Dedifferentiated amniotic fluid mesenchymal stem cell (primary cell): ENCODE measurements at regions not wholly inside any gene's neighbourhood (a gene's known extent, or its start where the extent isn't known, plus 50 kb on each side); places are given as distances from the start of the nearest gene placed in this dataset.
"Not testable (repeated sequence)": the region's sequence is repeated elsewhere in the genome, so short reads cannot be mapped to it uniquely, and the experiment has no call there.

Source experiments
- DNase-seq: peaks from one replicate; pipeline ENCODE4 v3.0.0-alpha.2; 2016; ENCODE audit errors: extremely low spot score

DNA sequence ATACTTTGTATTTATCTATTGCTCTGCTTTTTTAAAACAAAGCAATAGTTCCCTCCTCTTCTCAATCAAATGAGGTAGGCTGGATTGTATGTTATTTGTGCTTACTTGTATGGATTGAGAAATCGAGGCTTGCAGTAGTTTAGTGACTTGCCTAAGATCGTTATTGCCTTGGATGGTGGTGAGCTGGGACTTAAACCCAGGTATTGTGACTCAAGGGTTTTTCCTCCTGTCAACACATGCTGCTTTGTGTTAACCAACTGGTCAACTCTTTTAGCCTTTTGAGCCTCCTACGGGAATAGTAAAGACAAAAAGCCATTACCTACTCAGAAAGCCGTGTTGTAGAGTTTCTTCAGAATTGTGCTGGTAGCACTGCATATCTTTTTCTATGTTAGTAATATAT, 95.2 kb upstream of the THUMPD2 start:
- no peak for DNase-seq

DNA sequence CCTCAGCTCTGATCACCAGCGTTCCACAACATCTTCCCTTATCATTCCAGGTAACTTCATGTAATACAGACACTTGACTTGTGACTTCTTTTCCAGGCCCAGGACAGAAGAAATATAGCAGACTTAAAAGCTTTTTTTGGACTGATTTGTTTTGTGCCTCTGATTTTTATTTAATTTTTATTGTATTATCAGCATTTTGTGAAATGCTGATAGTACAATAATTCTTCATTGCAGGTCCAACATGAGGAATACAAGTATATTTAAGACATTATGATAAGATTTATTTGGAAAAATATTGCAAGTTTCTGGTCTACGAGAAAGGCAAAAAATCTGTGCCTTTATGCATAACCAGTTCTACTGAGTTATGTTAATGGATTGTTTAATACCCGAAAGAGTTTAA, 94.5 kb upstream of the THUMPD2 start:
- DNase-seq, result no peak

DNA sequence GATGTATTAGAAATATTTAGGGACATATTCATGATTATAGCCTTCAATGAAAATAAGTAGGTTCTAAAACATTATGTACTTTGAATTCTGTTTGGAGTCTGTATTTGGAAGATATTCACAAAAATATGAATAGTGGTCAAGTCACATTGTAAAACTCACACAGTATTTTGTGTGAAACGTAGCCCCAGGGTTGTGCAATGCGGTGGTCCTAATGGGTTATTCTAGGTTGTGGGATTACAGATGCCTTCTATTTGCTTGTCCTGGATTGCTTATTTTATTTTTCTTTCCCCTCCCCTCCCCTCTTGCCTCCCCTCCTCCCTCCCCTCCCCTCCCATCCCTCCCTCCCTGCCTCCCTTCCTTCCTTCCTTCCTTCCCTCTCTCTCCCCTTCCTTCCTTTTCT, 93.7 kb upstream of the THUMPD2 start:
- no peak for DNase-seq

DNA sequence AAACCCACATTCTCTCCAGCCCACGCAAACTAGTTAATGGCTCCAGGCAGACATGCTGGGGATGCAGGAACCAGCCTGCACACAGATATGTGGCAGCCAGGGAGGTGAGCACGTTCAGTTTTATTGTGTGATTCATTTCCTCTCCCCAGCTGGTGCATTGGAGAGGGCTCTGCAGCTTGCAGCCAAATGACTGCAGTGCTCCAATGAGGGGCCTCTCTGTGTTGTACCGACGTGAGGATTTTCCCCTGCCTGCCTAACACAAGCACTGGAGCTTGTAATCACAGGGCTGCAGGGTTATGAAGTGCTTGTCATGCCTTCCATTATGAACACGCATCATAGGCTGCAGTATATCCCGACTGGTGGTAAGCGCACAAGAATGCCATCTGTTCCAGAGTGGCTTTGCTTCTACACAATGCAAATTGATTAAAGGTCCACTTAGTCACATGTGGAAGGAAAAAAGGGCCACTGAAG, 92.3 kb upstream of the THUMPD2 start:
- peak; percentile 60 for DNase-seq

DNA sequence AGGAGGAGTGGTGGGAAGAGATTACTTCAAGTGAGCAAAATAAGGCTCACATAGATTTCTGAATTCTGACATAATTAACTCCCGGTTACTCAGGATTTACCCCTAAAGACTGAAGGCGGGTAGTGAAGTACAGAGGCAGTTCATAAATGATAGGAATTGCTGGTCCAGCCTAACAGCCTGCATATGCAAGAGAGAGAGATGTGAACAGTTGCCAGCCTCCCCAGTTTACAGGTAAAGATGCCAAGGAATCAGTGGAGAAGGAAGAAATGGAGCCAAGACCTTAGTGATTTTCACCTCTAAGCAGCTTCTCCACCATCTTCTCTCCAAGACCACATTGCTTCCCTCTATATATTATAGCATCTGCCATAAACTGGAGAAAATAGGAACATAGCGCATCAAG, 91.8 kb upstream of the THUMPD2 start:
- no peak for DNase-seq

DNA sequence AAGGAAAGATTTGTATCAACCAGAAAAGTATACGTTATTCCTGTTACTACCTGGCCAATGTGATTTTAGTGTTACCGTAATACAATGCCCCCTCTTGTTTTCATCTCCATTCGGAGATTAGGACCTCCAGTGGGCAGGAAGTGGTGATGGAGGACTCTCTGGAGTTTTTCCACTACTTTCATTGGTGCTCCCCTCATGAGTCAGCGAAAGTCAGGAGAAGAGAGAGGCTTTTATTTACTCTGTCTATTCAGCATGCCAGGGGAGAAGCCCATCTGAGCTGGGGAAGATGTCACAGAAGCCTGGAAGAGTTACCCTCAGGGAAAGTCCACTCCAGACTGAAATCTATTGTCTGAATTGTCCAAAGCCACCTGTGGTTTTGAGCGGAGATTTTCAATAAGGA, 88.2 kb upstream of the THUMPD2 start:
- DNase-seq, result no peak

DNA sequence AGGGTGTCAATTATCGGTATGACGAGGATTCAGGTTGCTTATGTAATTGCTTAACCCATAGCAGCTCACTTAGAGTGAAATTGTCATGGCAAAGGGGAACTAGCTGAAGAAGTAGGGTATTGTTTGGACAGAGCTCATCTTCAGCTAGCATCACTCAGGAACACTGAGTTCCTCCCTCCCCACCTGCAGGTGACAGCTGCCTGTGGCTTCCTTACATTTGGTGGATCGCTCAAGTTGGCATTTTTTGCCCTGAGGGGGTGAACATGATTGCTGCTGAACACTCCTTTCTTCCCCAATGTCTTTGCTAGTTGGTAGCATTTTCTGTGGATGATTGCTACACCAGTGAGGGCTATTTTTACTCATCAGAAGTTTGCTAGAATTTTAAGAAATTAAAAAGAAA, 86.7 kb upstream of the THUMPD2 start:
- DNase-seq, result no peak

DNA sequence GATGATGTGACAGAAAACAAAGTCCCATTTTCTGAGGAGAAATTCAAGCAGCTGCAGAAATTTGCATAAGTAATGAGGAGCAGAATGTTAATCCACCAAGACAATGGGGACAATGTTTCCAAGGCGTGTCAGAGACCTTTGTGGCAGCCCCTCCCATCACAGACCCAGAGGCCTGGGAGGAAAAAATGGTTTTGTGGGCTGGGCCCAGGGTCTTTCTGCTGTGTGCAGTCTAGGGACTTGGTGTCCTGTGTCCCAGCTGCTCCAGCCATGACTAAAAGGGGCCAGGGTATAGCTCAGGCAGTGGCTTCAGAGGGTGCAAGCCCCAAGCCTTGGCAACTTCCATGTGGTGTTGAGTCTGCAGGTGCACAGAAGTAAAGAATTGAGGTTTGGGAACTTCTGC, 84.6 kb upstream of the THUMPD2 start:
- not testable (repeated sequence) for DNase-seq

DNA sequence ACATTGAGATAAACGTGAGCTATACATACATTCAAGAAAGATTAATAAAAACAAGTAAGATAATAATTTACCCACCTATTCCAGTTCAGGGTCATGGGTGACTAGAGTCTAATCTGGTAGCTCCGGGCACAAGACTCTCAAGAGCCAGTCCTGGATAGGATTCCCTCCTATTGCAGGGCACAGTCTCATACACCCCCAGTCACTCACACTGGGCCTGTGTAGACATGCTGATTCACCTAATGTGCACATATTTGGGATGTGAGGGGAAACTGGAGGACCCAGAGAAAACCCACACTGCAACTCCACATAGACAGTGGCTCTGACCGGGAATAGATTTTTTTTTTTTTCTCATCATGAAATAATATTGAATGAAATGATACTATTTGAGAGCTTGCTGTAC, 81.5 kb upstream of the THUMPD2 start:
- no peak for DNase-seq

DNA sequence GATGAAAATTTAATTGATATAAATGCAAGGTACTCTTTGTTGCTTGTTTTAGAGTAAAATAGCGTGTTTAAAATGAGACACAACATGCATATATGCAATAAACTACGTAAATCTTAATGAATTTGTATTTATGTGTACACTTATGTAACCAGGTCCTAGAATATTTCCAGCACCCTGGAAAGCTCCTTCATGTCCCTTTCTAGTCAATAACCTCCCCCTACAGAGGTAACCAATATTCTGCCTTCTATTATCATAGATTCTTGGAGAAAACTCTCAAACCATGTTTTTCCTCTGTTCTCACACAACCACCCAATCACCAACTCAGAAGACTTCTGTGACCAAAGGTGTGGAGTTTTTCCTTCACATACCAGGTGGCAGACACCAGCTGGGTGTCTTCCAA, 79.6 kb upstream of the THUMPD2 start:
- no peak for DNase-seq

DNA sequence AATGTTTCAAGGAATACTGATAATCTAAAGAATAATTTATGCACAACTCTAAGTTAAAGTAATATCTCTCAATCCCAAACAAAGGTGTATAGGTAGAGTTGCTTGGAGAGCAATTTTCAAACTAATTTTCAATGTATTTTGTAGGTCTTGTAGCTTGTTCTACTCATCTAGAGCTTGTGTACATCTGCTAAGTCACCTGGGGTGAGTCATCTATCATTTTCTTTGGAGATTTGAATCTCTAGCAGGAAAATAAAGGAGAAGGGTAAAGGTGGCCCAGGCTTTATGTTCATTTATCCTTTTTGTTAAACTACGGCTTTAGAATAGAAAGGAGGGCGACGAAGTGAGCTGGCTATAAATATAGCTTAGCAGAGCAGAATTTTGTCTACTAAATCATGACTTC, 76.8 kb upstream of the THUMPD2 start:
- DNase-seq, result no peak

DNA sequence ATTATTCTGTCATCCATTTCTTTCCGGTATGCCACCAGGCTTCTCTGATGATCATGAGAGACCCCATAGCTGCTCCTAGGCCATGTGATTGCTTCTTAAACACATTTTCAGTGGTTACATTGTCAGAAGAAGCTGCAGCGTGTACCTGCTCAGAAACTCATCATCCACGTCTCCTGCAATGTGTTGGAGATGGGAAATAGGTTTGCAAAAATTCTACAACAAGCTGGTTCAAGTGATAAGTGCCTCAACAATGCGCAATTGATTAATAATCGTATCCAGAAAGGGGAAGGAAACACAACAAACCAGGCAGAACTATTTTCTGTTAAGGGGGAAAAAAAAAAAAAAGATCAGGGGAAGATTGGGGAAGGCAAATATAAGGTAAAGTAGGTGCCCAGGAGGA, 75.7 kb upstream of the THUMPD2 start:
- no peak for DNase-seq

DNA sequence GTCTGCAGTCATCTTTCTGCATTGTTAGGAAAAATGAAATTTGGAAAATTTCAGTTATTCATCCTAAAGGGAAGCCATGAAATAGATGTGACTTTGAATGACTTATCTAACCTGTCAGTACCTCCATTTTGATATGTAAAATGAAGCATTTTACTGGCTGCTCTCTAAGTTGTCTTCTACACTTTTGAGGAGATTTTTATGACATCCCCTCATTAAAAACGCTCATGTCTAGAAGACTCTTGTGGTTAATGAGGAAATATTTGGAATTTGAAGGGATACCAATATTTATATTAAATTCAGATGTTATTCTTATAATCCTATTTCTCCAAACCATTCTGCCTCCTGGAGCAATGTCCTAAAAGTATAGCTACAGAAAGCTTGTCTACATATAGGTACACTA, 73.8 kb upstream of the THUMPD2 start:
- no peak for DNase-seq

DNA sequence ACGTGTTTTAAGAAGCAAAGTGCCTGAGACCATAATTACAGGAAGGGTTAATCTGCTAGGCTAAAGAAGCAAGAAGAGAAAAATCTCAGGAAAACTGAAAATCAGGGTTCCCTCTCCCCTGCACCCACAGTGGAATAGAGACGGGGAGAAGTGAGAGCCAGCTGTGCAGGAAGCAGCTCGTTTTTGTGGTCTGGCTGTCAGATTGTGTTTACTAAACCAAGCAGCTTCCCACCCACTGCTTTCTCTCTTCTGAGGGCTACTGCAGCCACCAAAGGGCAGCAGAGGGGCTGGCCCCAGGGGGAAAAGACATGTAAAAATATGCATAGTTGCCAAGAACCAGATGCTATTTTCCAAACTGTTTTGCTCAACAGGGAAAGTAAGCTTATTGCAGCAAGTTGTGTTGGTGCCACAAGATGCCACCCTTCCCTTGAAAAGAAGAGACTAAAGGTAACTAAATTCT, 72.6 kb upstream of the THUMPD2 start:
- DNase-seq, result no peak

DNA sequence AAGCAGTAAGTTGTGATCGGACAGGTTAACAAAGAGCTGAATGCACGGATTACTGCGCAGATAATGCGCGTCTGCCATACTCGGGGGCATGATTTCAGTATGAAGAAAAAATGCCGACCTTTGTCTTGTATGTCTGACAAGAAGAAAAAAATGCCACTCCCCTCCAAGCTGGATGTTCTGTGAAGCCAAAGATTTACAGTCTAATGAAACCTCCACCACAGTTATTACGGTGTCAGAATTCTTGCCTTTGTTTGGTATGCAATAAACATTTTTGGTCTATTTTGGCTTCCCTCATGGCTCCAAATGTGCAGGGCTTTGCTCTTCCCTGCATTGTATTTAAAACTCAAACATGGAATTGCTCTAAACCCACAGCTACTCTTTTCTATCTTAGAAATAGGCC, 72.2 kb upstream of the THUMPD2 start:
- no peak for DNase-seq

DNA sequence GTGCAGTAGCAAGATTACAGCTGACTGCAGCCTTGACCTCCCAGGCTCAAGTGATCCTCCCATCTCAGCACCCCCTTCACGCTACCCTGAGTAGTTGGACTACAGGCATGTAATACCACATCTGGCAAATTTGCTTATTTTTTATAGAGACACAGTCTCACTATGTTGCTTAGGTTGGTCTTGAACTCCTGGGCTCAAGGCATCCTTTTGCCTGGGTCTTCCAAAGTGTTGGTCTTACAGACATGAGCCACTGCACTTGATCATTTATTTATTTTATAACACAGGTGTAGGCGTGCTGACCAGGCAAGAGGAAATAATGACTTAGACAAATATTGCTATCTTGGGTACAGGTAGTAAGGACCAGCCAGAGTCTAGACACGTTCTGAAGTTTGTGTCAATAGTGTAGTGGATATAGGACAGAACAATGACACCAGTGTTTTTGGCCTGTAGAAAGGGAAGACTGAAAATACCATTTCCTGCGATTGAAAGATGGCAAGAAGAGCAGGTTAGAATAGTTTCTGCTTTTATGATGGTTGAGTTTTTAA, 71.0 kb upstream of the THUMPD2 start:
- DNase-seq, result no peak

DNA sequence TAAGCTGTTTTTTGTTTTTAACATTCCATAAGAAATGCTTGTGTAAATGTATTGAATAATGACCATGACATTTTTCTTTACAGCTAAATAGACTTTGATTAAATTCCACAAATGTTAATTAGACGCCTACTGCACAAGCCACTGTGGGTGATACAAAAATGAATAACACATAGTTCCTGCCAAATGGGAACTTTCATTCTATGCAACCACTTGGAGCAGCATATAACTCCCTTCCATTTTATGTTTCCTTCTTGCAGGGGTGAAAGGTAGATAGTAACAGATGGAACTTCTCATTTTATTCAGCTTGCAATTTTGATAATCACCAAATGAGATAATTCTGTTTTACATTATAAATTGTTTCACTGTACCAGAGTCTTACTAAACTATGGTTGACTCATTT, 70.0 kb upstream of the THUMPD2 start:
- DNase-seq, result no peak

DNA sequence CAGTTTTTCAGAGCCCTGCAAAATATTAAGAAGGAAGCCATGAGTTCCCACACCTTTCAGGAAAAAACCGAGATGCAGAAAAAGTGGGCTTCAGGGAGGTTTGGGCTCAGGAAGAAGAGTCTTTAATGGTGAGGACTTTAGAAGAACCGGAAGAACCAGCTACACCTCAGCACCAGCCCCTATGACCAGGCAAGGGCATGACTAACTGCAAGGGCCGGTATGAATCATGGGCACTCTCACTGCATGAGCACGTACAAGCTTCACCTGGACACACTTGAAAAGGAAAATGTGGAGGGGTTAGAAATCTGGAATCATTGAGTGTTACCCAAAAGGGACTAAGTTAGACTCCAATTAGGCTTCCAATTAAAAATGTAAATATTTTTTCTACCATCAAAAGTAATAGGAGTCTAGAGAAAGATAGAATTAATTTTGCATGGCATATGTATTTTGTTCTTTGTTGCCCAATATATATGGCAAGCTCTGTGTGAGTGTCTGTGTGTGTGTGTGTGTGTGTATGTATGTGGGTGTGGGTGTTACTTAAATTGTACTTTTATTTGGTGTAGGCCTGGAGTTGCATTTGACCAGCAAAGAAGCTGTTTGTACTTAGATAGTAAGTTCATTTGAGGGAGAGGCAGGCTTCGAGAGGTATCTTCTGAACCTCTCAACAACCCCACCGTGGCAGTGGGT, 66.5 kb upstream of the THUMPD2 start:
- no peak for DNase-seq

DNA sequence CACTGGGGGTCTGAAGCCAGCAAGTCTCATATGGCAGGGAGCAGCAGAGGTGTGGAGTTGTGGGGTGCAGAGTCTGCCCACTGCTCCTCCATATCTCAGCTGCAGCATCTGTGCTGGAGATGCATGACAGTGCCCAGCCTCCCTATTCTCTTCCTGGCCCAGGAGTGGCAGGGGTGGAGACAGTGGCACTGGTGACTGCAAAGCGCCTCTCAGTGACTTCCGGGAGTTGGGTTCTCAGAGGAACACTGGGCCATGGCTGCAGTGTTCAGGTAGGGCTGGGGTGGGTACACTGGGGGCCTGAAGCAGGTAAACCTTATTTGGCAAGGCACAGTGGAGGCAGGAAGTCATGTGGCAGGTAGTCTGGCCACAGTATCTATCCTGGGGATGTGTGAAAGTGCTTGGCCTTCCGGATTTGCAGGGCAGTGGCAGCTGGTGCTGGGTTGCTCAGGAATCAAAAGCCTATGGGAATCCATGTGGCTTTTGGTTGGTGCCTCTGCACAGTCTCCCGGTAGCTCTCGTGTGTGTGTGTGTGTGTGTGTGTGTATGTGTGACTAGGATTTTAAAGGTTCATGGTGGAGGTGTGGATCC, 60.3 kb upstream of the THUMPD2 start:
- no peak for DNase-seq

DNA sequence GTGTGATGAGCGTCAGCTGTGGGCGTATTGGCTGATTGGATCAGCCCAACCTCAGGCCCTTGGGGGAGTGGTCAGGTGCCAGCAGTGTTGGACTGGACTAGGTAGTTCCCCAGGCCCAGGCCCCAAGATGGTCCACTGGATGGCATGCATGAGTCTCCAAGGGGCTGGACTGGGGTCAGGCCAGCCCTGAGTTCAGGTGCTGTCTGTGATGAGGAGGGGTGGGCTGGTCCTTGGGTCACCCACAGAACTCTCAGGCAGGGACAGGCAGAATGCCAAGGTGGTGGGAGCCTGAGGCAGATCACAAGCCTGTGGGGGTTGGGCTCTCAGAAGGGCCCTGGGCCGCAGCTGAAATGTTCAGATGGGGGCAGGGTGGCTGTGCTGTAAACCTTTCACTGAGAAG, 59.5 kb upstream of the THUMPD2 start:
- no peak for DNase-seq

DNA sequence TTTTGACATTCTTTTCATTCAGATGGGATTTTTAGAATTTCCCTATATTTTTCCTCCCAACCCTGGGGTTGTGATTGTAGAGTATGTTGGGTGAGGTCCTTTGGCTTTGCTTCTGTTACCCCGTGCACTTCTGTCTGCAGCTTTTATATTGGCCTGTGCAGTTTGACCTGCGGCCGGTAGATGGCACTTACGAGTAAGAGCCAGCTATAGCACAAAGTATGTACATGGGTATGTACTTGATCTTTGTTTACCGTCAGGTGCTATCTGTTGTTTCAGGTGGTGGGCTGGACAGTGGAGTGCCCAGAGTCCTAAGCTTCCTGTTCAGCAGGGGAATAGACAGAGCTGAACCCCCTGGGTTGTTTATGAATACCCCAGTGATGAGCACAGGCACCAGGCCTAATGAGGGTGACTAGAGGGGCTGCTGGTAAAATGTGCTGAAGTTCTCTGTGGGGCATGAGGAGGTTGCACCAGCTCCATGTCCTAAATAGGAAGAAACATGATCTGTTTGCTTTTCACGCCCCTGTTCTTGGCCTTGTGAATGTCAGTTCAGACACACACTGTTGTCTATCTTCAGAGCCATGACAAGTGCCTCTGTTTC, 58.9 kb upstream of the THUMPD2 start:
- DNase-seq, result peak; percentile 32

DNA sequence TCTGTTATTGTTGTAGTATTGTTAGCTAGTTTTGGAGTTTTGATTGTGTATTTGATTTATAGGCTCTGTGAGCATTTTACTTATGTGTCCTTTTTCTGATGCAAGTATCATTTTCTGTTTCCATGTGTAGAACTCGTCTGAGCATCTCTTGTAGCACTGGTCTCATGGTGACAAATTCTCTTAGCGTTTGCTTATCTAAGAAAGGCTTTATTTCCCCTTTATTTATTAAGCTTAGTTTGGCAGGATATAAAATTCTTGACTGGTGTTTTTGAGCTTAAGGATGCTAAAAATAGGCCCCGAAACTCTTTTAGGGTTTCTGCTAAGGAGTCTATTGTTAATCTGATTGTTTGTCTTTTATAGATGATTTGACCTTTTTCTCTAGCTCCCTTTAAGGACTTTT, 57.6 kb upstream of the THUMPD2 start:
- DNase-seq, result no peak

DNA sequence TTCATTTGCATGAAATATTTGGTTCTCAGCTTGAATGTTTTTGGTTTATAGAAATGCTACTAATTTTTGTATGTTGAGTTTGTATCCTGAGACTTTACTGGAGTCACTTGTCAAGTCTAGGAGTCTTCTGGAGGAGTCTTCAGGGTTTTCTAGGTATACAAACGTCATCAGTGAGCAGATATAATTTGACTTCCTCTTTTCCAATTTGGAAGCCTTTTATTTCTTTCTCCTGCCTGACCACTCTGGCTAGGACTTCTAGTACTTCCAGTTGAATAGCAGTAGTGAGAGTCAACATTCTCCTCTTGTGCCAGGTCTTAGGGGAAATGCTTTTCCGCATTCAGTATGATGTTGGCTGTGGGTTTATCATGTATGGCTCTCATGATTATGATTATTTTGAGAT, 55.4 kb upstream of the THUMPD2 start:
- DNase-seq, result no peak
